SK-N-SH (cell line): ENCODE measurements at regions not wholly inside any gene's neighbourhood (a gene's known extent, or its start where the extent isn't known, plus 50 kb on each side); places are given as distances from the start of the nearest gene placed in this dataset.

Source experiments
- CTCF ChIA-PET: fragments of 300-600, 350-600 bp; formaldehyde crosslinking; extraction: SDS; loops from one replicate; lab custom pipeline; 2021; lab: Yijun Ruan, JAX
- POLR2A ChIA-PET: fragments of 350-600 bp; sonication (Branson Sonifier 250); formaldehyde crosslinking; extraction: SDS; loops from one replicate; lab custom pipeline; 2020; ENCODE audit warnings: antibody characterized with exemption, inconsistent platforms; lab: Yijun Ruan, JAX
- DNase-seq: peaks from one replicate; pipeline ENCODE4 v3.0.0; 2012
- H2AFZ ChIP-seq: fragments of 200-600 bp; sonication (generic); 2 replicates; pipeline ENCODE4 v1.8.1; 2016; ENCODE audit warnings: antibody characterized with exemption, mild to moderate bottlenecking, low read depth
- H3F3A ChIP-seq: fragments of 200-600 bp; sonication (generic); replicated peaks from 2 replicates; pipeline ENCODE3; 2016; ENCODE audit warnings: antibody characterized with exemption, mild to moderate bottlenecking; ENCODE audit not compliant: insufficient read depth
- H3K27ac ChIP-seq, 2 experiments: fragments of 200-500 bp in 1 of 2; fragments of 200-600 bp in 1 of 2; sonication (Bioruptor generic) in 1 of 2; sonication (generic), shearing (Covaris generic) in 1 of 2; 2 replicates each; pipeline versions ENCODE4 v1.5.1 to v1.6.1; 2014 to 2016; ENCODE audit warnings: low read depth in 2 of 2, inconsistent platforms in 1 of 2, low read length in 1 of 2, mild to moderate bottlenecking in 1 of 2, mixed read lengths in 1 of 2
- H3K27me3 ChIP-seq: fragments of 200-600 bp; sonication (generic), shearing (Covaris generic); 2 replicates; pipeline ENCODE4 v1.6.1; 2016; ENCODE audit warnings: mixed run types; ENCODE audit not compliant: insufficient read depth
- H3K36me3 ChIP-seq, 2 experiments: fragments of 200-500 bp in 1 of 2; fragments of 200-600 bp in 1 of 2; sonication (Bioruptor generic) in 1 of 2; sonication (generic) in 1 of 2; replicated peaks in 1 of 2; 2 replicates each; pipeline versions ENCODE3 to v1.5.1; 2014 to 2016; ENCODE audit warnings: low read length in 1 of 2, mild to moderate bottlenecking in 1 of 2; ENCODE audit not compliant: insufficient read depth in 2 of 2, control insufficient read depth in 1 of 2
- H3K4me1 ChIP-seq, 2 experiments: fragments of 200-500 bp in 1 of 2; fragments of 200-600 bp in 1 of 2; sonication (Bioruptor generic) in 1 of 2; sonication (generic), shearing (Covaris generic) in 1 of 2; 2 replicates each; pipeline versions ENCODE4 v1.5.1 to v1.6.1; 2014 to 2016; ENCODE audit warnings: low read depth in 1 of 2, low read length in 1 of 2, mixed run types in 1 of 2; ENCODE audit not compliant: insufficient read depth in 2 of 2, control insufficient read depth in 1 of 2
- H3K4me2 ChIP-seq: fragments of 200-600 bp; sonication (generic), shearing (Covaris generic); 2 replicates; pipeline ENCODE4 v1.6.1; 2017; ENCODE audit warnings: mixed run types
- H3K4me3 ChIP-seq, 2 experiments: fragments of 200-500 bp in 1 of 2; fragments of 200-600 bp in 1 of 2; sonication (Bioruptor generic) in 1 of 2; sonication (generic), shearing (Covaris generic) in 1 of 2; 2 replicates each; pipeline versions ENCODE4 v1.5.1 to v1.8.1; 2014 to 2016; ENCODE audit warnings: low read depth in 2 of 2, inconsistent platforms in 1 of 2, low read length in 1 of 2, mild to moderate bottlenecking in 1 of 2, mixed read lengths in 1 of 2, moderate library complexity in 1 of 2
- H3K79me2 ChIP-seq: fragments of 200-600 bp; sonication (generic); 2 replicates; pipeline ENCODE4 v1.8.1; 2017; ENCODE audit warnings: mild to moderate bottlenecking; ENCODE audit not compliant: insufficient read depth
- H3K9ac ChIP-seq: fragments of 200-600 bp; sonication (generic); 2 replicates; pipeline ENCODE4 v1.6.1; 2017; ENCODE audit warnings: mixed run types
- H3K9me2 ChIP-seq: fragments of 200-600 bp; sonication (generic); 2 replicates; pipeline ENCODE4 v1.6.1; 2017; ENCODE audit warnings: mixed run types
- H3K9me3 ChIP-seq: fragments of 200-600 bp; sonication (generic); 2 replicates; pipeline ENCODE4 v1.6.1; 2017; ENCODE audit warnings: mixed run types, mild to moderate bottlenecking, moderate library complexity
- H4K20me1 ChIP-seq: fragments of 200-600 bp; sonication (generic); 2 replicates; pipeline ENCODE4 v1.6.1; 2017; ENCODE audit warnings: mild to moderate bottlenecking, mixed run types; ENCODE audit not compliant: insufficient read depth
- CHD2 ChIP-seq: fragments of 150-350 bp; IDR thresholded peaks from 2 replicates; pipeline ENCODE4 v1.6.1; 2018; ENCODE audit warnings: low read length; ENCODE audit not compliant: partially characterized antibody
- EZH2phosphoT487 ChIP-seq: fragments of 200-600 bp; sonication (generic); IDR thresholded peaks from 2 replicates; pipeline ENCODE4 v1.6.1; 2017; ENCODE audit warnings: low read depth, mixed run types, mild to moderate bottlenecking, antibody characterized with exemption, moderate library complexity, borderline replicate concordance
- FOSL2 ChIP-seq: IDR thresholded peaks from 2 replicates; pipeline ENCODE4 v1.4.0; 2012; ENCODE audit warnings: low read depth, mild to moderate bottlenecking, moderate library complexity, borderline replicate concordance
- GABPA ChIP-seq: IDR thresholded peaks from 2 replicates; pipeline ENCODE4 v1.4.0; 2012; ENCODE audit warnings: low read depth, mild to moderate bottlenecking
- MAX ChIP-seq: IDR thresholded peaks from 2 replicates; pipeline ENCODE4 v1.4.0; 2012; ENCODE audit warnings: low read depth
- MEF2A ChIP-seq: IDR thresholded peaks from 2 replicates; pipeline ENCODE4 v1.4.0; 2012; ENCODE audit warnings: low read depth, borderline replicate concordance
- NRF1 ChIP-seq: IDR thresholded peaks from 2 replicates; pipeline ENCODE4 v1.6.1; 2012; ENCODE audit warnings: low read depth, mild to moderate bottlenecking, low read length
- RAD21 ChIP-seq: IDR thresholded peaks from 2 replicates; pipeline ENCODE4 v1.6.1; 2012; ENCODE audit warnings: mild to moderate bottlenecking, low read length
- SMC3 ChIP-seq: IDR thresholded peaks from 2 replicates; pipeline ENCODE4 v1.6.1; 2012; ENCODE audit warnings: low read depth, low read length, improper control_type of control experiment
- USF1 ChIP-seq: IDR thresholded peaks from 2 replicates; pipeline ENCODE4 v1.4.0; 2012; ENCODE audit warnings: low read depth, borderline replicate concordance
- YY1 ChIP-seq: IDR thresholded peaks from 2 replicates; pipeline ENCODE4 v1.4.0; 2012; ENCODE audit warnings: low read depth, mild to moderate bottlenecking
- WGBS: methylation state at CpG from one replicate; pipeline ENCODE4 v1.1.6; 2017; ENCODE audit warnings: low lambda C conversion rate; 5-methylcytosine and 5-hydroxymethylcytosine counted together
- TF ChIP-seq, protein P1 (sequence below): IDR thresholded peaks from 2 replicates; pipeline ENCODE4 v1.6.1; 2012; ENCODE audit warnings: mild to moderate bottlenecking, low read depth, low read length, moderate library complexity
- TF ChIP-seq, protein P2 (sequence below): fragments of 150-350 bp; IDR thresholded peaks from 2 replicates; pipeline ENCODE4 v1.6.1; 2016; ENCODE audit warnings: mild to moderate bottlenecking, low read depth, low read length

DNA sequence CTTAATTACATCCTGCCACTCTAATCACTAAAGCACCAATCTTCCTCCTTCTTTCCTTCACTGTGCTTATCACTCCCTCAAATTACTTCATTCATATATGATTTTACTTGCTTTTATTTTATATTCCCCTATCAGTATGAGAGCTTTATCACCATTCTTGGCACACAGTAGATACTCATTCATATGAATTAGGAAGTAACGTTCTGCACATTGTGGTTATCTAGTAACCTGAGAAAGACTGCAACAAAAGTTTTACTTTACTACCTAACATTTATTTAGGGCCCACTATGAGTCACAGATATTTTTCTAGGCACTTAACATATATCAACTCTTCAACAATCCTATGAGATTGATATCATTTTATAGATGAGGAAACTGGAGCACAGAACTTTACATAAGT, 1559.9 kb upstream of the TENM4 start:
- 9% methylated on average over 1 of the region's 1 CpG for WGBS
- H3K9ac ChIP-seq = no peak overlapping the region

More for the DNA sequence above, 1559.9 kb upstream of the TENM4 start:
- Histone ChIP-seq H3K27ac (no peak overlapping the region), H2AFZ (no peak overlapping the region), H3K79me2 (no peaks in the 10 kb centered on the region), H4K20me1 (no peaks in the 10 kb centered on the region), H3K9me2 (no peaks in the 10 kb centered on the region), H3K27me3 (no peaks in the 10 kb centered on the region), H3K36me3 (no peaks in the 10 kb centered on the region), H3F3A (no peaks in the 10 kb centered on the region), H3K4me3 (no peak overlapping the region), H3K9me3 (no peaks in the 10 kb centered on the region), H3K4me1 (no peaks in the 10 kb centered on the region; a peak in 1 of 4 replicates), H3K4me2 (no peak overlapping the region)
- ChIA-PET CTCF (no interaction called here), POLR2A (no interaction called here)
- TF ChIP-seq CHD2 (no peak), SMC3 (no peak), NRF1 (no peak), YY1 (no peak), USF1 (no peak), MAX (no peak), FOSL2 (no peak), RAD21 (no peak), GABPA (no peak), EZH2phosphoT487 (no peak), MEF2A (no peak)
- TF ChIP-seq, protein P1, sequence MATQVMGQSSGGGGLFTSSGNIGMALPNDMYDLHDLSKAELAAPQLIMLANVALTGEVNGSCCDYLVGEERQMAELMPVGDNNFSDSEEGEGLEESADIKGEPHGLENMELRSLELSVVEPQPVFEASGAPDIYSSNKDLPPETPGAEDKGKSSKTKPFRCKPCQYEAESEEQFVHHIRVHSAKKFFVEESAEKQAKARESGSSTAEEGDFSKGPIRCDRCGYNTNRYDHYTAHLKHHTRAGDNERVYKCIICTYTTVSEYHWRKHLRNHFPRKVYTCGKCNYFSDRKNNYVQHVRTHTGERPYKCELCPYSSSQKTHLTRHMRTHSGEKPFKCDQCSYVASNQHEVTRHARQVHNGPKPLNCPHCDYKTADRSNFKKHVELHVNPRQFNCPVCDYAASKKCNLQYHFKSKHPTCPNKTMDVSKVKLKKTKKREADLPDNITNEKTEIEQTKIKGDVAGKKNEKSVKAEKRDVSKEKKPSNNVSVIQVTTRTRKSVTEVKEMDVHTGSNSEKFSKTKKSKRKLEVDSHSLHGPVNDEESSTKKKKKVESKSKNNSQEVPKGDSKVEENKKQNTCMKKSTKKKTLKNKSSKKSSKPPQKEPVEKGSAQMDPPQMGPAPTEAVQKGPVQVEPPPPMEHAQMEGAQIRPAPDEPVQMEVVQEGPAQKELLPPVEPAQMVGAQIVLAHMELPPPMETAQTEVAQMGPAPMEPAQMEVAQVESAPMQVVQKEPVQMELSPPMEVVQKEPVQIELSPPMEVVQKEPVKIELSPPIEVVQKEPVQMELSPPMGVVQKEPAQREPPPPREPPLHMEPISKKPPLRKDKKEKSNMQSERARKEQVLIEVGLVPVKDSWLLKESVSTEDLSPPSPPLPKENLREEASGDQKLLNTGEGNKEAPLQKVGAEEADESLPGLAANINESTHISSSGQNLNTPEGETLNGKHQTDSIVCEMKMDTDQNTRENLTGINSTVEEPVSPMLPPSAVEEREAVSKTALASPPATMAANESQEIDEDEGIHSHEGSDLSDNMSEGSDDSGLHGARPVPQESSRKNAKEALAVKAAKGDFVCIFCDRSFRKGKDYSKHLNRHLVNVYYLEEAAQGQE = no peak
- TF ChIP-seq, protein P2, sequence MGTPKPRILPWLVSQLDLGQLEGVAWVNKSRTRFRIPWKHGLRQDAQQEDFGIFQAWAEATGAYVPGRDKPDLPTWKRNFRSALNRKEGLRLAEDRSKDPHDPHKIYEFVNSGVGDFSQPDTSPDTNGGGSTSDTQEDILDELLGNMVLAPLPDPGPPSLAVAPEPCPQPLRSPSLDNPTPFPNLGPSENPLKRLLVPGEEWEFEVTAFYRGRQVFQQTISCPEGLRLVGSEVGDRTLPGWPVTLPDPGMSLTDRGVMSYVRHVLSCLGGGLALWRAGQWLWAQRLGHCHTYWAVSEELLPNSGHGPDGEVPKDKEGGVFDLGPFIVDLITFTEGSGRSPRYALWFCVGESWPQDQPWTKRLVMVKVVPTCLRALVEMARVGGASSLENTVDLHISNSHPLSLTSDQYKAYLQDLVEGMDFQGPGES = no peak
- DNase-seq = no peak
